HepG2 (cell line): ENCODE measurements at regions not wholly inside any gene's neighbourhood (a gene's known extent, or its start where the extent isn't known, plus 50 kb on each side); places are given as distances from the start of the nearest gene placed in this dataset.

Source experiments
- ATF4 ChIP-seq, 2 experiments: fragments of 450-650 bp in 1 of 2; sonication (generic) in 1 of 2; formaldehyde crosslinking; IDR thresholded peaks; 2 replicates each; pipeline versions ENCODE4 v1.5.0 to v1.8.0; 2020 to 2022; ENCODE audit warnings: mild to moderate bottlenecking in 1 of 2, missing genetic modification reagents in 1 of 2
- ETS1 ChIP-seq: sonication (generic); formaldehyde crosslinking; IDR thresholded peaks from 2 replicates; pipeline ENCODE4 v1.4.0; 2020; ENCODE audit warnings: missing genetic modification reagents
- HNRNPUL1 ChIP-seq: fragments of 200-400 bp; formaldehyde crosslinking; IDR thresholded peaks from 2 replicates; pipeline ENCODE4 v1.6.1; 2017; ENCODE audit warnings: low read depth, mild to moderate bottlenecking, low read length, moderate library complexity
- NCOR1 ChIP-seq: fragments of 200-600 bp; sonication (generic); IDR thresholded peaks from 2 replicates; pipeline ENCODE4 v1.7.0; 2017; ENCODE audit warnings: antibody characterized with exemption, low read length, borderline replicate concordance
- RFX3 ChIP-seq: IDR thresholded peaks from 2 replicates; pipeline ENCODE4 v1.6.1; 2016; ENCODE audit warnings: missing biosample characterization, missing genetic modification reagents
- SNRNP70 ChIP-seq: fragments of 200-400 bp; formaldehyde crosslinking; IDR thresholded peaks from 2 replicates; pipeline ENCODE4 v1.6.1; 2017; ENCODE audit warnings: mild to moderate bottlenecking, low read depth, low read length, moderate library complexity
- SP5 ChIP-seq: IDR thresholded peaks from 2 replicates; pipeline ENCODE4 v1.6.1; 2016; ENCODE audit warnings: low read depth, borderline replicate concordance
- ZBTB20 ChIP-seq: sonication (generic); formaldehyde crosslinking; IDR thresholded peaks from 2 replicates; pipeline ENCODE4 v1.8.1; 2023; ENCODE audit warnings: missing genetic modification reagents, low read depth, mild to moderate bottlenecking, borderline replicate concordance
- ZBTB26 ChIP-seq: IDR thresholded peaks from 2 replicates; pipeline ENCODE4 v1.6.1; 2016; ENCODE audit warnings: missing compliant biosample characterization, missing genetic modification reagents, borderline replicate concordance
- ZBTB3 ChIP-seq: sonication (generic); formaldehyde crosslinking; IDR thresholded peaks from 2 replicates; pipeline ENCODE4 v1.4.0; 2020; ENCODE audit warnings: low read depth, mild to moderate bottlenecking, moderate library complexity, missing genetic modification reagents, borderline replicate concordance
- ZEB1 ChIP-seq: IDR thresholded peaks from 2 replicates; pipeline ENCODE4 v1.6.1; 2012; ENCODE audit warnings: mild to moderate bottlenecking, low read depth, inconsistent platforms; ENCODE audit not compliant: insufficient replicate concordance
- ZNF20 ChIP-seq: sonication (generic); formaldehyde crosslinking; IDR thresholded peaks from 2 replicates; pipeline ENCODE4 v1.4.0; 2020; ENCODE audit warnings: mild to moderate bottlenecking, moderate library complexity, missing genetic modification reagents
- ZNF292 ChIP-seq: sonication (generic); formaldehyde crosslinking; IDR thresholded peaks from 2 replicates; pipeline ENCODE4 v1.8.1; 2022; ENCODE audit warnings: mild to moderate bottlenecking, low read depth, missing genetic modification reagents, borderline replicate concordance
- ZNF326 ChIP-seq: sonication (generic); formaldehyde crosslinking; IDR thresholded peaks from 2 replicates; pipeline ENCODE4 v1.4.0; 2020; ENCODE audit warnings: missing genetic modification reagents, borderline replicate concordance
- ZNF407 ChIP-seq: sonication (generic); formaldehyde crosslinking; IDR thresholded peaks from one replicate; pipeline ENCODE4 v1.5.1; 2020; ENCODE audit warnings: mild to moderate bottlenecking, missing genetic modification reagents; ENCODE audit errors: not compliant biosample characterization
- ZNF431 ChIP-seq: sonication (generic); formaldehyde crosslinking; IDR thresholded peaks from 2 replicates; pipeline ENCODE4 v1.9.0; 2022; ENCODE audit warnings: missing genetic modification reagents, low read depth, mild to moderate bottlenecking, borderline replicate concordance
- ZNF563 ChIP-seq: sonication (generic); formaldehyde crosslinking; IDR thresholded peaks from 2 replicates; pipeline ENCODE4 v1.8.0; 2022; ENCODE audit warnings: mild to moderate bottlenecking, moderate library complexity, missing genetic modification reagents

- TF ChIP-seq ATF4 (CRISPR knock-in tag; IDR thresholded peaks at IDR 0.05) (no peak), SP5 (CRISPR knock-in tag) (no peak), ZBTB20 (CRISPR knock-in tag) (0 out of 2 replicates have a peak, but pooled peaks have one; percentile 77), ZNF326 (CRISPR knock-in tag) (no peak), SNRNP70 (no peak), ZNF20 (CRISPR knock-in tag) (no peak), HNRNPUL1 (no peak), ZEB1 (peak; percentile 42), RFX3 (no peak), ZNF563 (no peak), ETS1 (CRISPR knock-in tag) (no peak), ZBTB26 (no peak), ZNF292 (CRISPR knock-in tag) (peak; percentile 96), ZBTB3 (no peak), ZNF431 (CRISPR knock-in tag) (no peak), NCOR1 (peak; percentile 85; the same call in 1 of the 2 replicates), ZNF407 (CRISPR knock-in tag) (no peak)
Measured at GRCh38 chr2:206846981-206847834, 81.8 kb downstream of the FASTKD2 start (continued).
